Muscle of leg (tissue), 3 donors: ENCODE measurements at regions not wholly inside any gene's neighbourhood (a gene's known extent, or its start where the extent isn't known, plus 50 kb on each side); places are given as distances from the start of the nearest gene placed in this dataset.
"Not testable (repeated sequence)": the region's sequence is repeated elsewhere in the genome, so short reads cannot be mapped to it uniquely, and the experiment has no call there.

Source experiments
- DNase-seq: peaks from one replicate; pipeline ENCODE4 v3.0.0; 2013
- H3K27ac ChIP-seq: one replicate; pipeline ENCODE4 v1.5.1; 2013; ENCODE audit warnings: mild to moderate bottlenecking, low read length, control low read depth
- H3K27me3 ChIP-seq: one replicate; pipeline ENCODE4 v1.6.1; 2013; ENCODE audit warnings: low read length; ENCODE audit not compliant: control insufficient read depth, insufficient read depth
- H3K36me3 ChIP-seq: one replicate; pipeline ENCODE4 v1.6.1; 2013; ENCODE audit warnings: low read length; ENCODE audit not compliant: control insufficient read depth, insufficient read depth
- H3K4me1 ChIP-seq: one replicate; pipeline ENCODE4 v1.6.1; 2013; ENCODE audit warnings: low read length; ENCODE audit not compliant: control insufficient read depth, insufficient read depth
- H3K4me3 ChIP-seq: one replicate; pipeline ENCODE4 v1.5.1; 2013; ENCODE audit warnings: low read length, control low read depth
- H3K9me3 ChIP-seq: replicated peaks from 2 replicates; pipeline ENCODE4 v1.6.1; 2013; ENCODE audit warnings: low read depth, low read length; ENCODE audit not compliant: control insufficient read depth
- WGBS: methylation state at CpG from one replicate; pipeline ENCODE4 v1.1.5; 2013; ENCODE audit warnings: missing lambda C conversion rate; ENCODE audit not compliant: insufficient coverage; 5-methylcytosine and 5-hydroxymethylcytosine counted together

- Histone ChIP-seq H3K9me3 (peaks cover 12% of the 10 kb centered on the region), H3K36me3 (no peaks in the 10 kb centered on the region), H3K4me3 (no peak overlapping the region), H3K27ac (no peak overlapping the region), H3K27me3 (no peaks in the 10 kb centered on the region), H3K4me1 (no peaks in the 10 kb centered on the region)
- WGBS = 66% methylated on average over 2 of the region's 6 CpGs
- no peak for DNase-seq
These were observed 278.0 kb upstream of the ADCY2 start for GRCh38 chr5:7117961-7118360.

GRCh38 chr5:7131680-7132079 lies 264.3 kb upstream of the ADCY2 start:
- DNase-seq = no peak
- Histone ChIP-seq H3K9me3 (no peaks in the 10 kb centered on the region), H3K27ac (no peak overlapping the region), H3K4me3 (no peak overlapping the region), H3K4me1 (no peaks in the 10 kb centered on the region), H3K27me3 (no peaks in the 10 kb centered on the region), H3K36me3 (no peaks in the 10 kb centered on the region)
- 72% methylated on average over 2 of the region's 4 CpGs for WGBS

- no peak overlapping the region for H3K27ac ChIP-seq
- H3K36me3 ChIP-seq = no peaks in the 10 kb centered on the region
- peaks cover 11% of the 10 kb centered on the region for H3K9me3 ChIP-seq
- WGBS = no CpG with 5 or more reads among the region's 1 CpG
- H3K27me3 ChIP-seq = no peaks in the 10 kb centered on the region
- no peak for DNase-seq
- no peaks in the 10 kb centered on the region for H3K4me1 ChIP-seq
- H3K4me3 ChIP-seq = no peak overlapping the region
These were observed 249.1 kb upstream of the ADCY2 start for GRCh38 chr5:7146886-7147285.

- Histone ChIP-seq H3K4me3 (no peak overlapping the region), H3K9me3 (peaks cover 2% of the 10 kb centered on the region), H3K4me1 (no peaks in the 10 kb centered on the region), H3K36me3 (no peaks in the 10 kb centered on the region), H3K27me3 (no peaks in the 10 kb centered on the region), H3K27ac (no peak overlapping the region)
- no peak for DNase-seq
These were observed 238.9 kb upstream of the ADCY2 start for GRCh38 chr5:7157083-7157482.

DNA sequence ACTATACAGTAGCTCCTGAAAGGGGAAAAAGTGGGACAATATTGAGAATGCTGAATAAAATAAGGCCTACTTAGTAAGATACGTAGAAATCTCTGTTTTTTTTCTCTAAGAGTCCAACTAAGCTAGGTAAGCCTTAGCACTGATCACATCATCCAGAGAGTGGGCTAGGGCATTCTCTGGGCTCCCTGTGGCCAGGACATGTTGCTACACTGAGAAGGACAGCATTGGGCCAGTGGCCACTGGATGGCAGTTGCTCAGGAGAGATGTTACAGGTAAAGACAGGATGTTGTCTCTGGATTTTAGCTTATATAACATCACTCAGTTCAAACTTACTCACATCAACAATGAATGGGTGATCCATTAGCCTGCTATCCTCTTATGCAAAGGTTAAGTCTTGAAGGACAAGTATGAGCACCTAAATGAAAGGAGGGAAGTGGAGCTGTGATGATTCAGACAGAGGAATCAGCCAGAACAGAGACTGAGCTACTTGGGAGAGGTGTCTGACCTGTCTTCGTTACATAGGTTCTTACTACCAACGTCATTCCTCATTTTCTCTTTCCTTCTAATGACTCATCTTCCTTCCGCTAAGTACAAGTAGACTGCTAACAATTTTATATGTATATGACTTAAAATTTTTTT lies 226.6 kb upstream of the ADCY2 start:
- H3K4me1 ChIP-seq = no peaks in the 10 kb centered on the region

DNA sequence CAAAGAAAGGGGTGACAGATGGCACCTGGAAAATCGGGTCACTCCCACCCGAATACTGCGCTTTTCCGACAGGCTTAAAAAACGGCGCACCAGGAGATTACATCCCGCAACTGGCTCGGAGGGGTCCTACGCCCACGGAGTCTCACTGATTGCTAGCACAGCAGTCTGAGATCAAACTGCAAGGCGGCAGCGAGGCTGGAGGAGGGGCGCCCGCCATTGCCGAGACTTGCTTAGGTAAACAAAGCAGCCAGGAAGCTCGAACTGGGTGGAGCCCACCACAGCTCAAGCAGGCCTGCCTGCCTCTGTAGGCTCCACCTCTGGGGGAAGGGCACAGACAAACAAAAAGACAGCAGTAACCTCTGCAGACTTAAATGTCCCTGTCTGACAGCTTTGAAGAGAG lies 225.2 kb upstream of the ADCY2 start:
- WGBS = 76% methylated on average over 11 of the region's 16 CpGs

More for the DNA sequence above, 226.6 kb upstream of the ADCY2 start:
- H3K27ac ChIP-seq = no peak overlapping the region
- no CpG with 5 or more reads among the region's 4 CpGs for WGBS
- H3K4me3 ChIP-seq = no peak overlapping the region
- no peaks in the 10 kb centered on the region for H3K36me3 ChIP-seq
- peaks cover 2% of the 10 kb centered on the region for H3K9me3 ChIP-seq
- no peak for DNase-seq
- H3K27me3 ChIP-seq = no peaks in the 10 kb centered on the region

DNA sequence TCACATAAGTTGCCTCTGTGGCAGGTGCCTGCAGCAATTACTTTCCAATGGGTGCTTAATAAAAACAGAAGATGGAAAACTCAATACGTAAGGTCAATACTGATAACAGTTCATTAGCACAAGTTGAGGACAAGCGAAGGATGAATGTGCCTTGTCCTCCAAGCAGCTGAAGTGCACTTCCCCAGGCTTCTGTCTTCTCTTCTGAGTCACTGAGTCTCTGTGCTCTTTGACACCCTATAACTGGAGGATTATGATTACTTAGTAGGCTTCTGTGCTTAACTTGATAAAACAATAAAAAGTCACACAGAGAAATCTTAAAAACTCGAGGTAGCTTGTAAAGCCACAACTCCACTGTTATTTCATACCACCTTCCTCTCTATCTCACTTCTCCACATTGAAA lies 216.6 kb upstream of the ADCY2 start:
- WGBS = 100% methylated on average over 1 of the region's 3 CpGs
- H3K4me1 ChIP-seq = no peaks in the 10 kb centered on the region
- no peaks in the 10 kb centered on the region for H3K36me3 ChIP-seq
- no peak for DNase-seq
- no peak overlapping the region for H3K27ac ChIP-seq
- H3K27me3 ChIP-seq = no peaks in the 10 kb centered on the region
- no peaks in the 10 kb centered on the region for H3K9me3 ChIP-seq
- no peak overlapping the region for H3K4me3 ChIP-seq

More for the DNA sequence above, 225.2 kb upstream of the ADCY2 start:
- H3K9me3 ChIP-seq, DNase-seq, H3K27me3 ChIP-seq, H3K4me3 ChIP-seq, H3K4me1 ChIP-seq, H3K27ac ChIP-seq, H3K36me3 ChIP-seq: not testable (repeated sequence)

DNA sequence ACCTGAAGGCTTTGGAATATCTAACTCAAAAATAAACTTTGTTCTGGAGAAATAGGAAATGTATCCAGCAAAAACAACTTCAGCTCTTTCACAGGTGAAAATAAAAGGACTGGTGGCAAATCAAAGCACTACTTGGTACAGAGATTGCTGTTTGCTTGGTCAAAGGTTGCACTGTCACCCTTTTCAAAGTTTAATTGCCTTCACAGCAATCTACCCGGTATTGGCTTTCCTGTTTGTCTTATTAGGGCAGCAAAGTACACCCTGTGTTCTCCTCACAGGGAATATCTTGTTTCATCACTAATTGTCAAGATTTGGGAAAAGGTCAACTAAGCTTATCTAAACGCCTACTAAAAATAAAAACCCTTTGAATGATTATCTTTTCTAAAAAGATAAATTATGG lies 214.1 kb upstream of the ADCY2 start:
- Histone ChIP-seq H3K4me3 (no peak overlapping the region), H3K27ac (no peak overlapping the region), H3K27me3 (no peaks in the 10 kb centered on the region), H3K4me1 (no peaks in the 10 kb centered on the region), H3K9me3 (no peaks in the 10 kb centered on the region), H3K36me3 (no peaks in the 10 kb centered on the region)
- no CpG with 5 or more reads among the region's 2 CpGs for WGBS
- no peak for DNase-seq

GRCh38 chr5:7185742-7186141 lies 210.2 kb upstream of the ADCY2 start:
- WGBS = 100% methylated on average over 1 of the region's 7 CpGs
- Histone ChIP-seq H3K27ac (no peak overlapping the region), H3K4me3 (no peak overlapping the region), H3K27me3 (no peaks in the 10 kb centered on the region), H3K9me3 (no peaks in the 10 kb centered on the region), H3K36me3 (no peaks in the 10 kb centered on the region), H3K4me1 (no peaks in the 10 kb centered on the region)
- DNase-seq = no peak

- Histone ChIP-seq H3K36me3 (no peaks in the 10 kb centered on the region), H3K9me3 (no peaks in the 10 kb centered on the region), H3K27me3 (no peaks in the 10 kb centered on the region), H3K4me3 (no peak overlapping the region), H3K27ac (no peak overlapping the region), H3K4me1 (no peaks in the 10 kb centered on the region)
- WGBS = 83% methylated on average over 2 of the region's 3 CpGs
- no peak for DNase-seq
These were observed 209.1 kb upstream of the ADCY2 start for GRCh38 chr5:7186818-7187217.

GRCh38 chr5:7190712-7191250 lies 205.2 kb upstream of the ADCY2 start:
- Histone ChIP-seq H3K9me3 (no peaks in the 10 kb centered on the region), H3K4me1 (no peaks in the 10 kb centered on the region), H3K36me3 (no peaks in the 10 kb centered on the region), H3K27ac (no peak overlapping the region), H3K27me3 (no peaks in the 10 kb centered on the region), H3K4me3 (no peak overlapping the region)
- no CpG with 5 or more reads among the region's 6 CpGs for WGBS
- DNase-seq = no peak
